Right renal cortex interstitium (tissue), 3 donors: ENCODE measurements at regions not wholly inside any gene's neighbourhood (a gene's known extent, or its start where the extent isn't known, plus 50 kb on each side); places are given as distances from the start of the nearest gene placed in this dataset.

Experiments
- DNase-seq, 3 donors: peaks; one replicate each; pipeline ENCODE4 v3.0.0-alpha.2; 2013; ENCODE audit warnings: low read depth in 3 of 3, low spot score in 2 of 3

- DNase-seq, result no peak
Observed at GRCh38 chr6:77181749-77182148, 281.5 kb downstream of the HTR1B start.

GRCh38 chr6:77180326-77180725 is 283.0 kb downstream of the HTR1B start:
- no peak for DNase-seq

DNA sequence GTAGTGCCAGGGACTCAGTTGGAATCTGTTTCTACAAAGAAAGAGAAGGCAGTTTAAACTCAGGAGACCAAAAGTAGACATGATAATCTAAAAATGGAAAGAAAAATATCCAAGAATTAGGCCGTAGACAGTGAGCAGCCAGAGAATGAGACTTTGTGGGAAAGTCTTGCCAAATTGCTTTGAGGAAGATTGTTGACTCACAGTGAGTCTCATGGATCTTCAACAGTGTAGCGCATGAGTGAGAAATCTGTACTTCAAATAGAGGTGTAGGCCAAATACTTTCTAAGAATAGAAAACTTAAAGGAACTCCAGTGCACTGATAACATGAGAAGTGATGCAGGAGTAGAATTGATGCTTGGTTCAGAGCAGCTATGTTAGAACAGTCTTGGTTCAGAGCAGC is 284.5 kb downstream of the HTR1B start:
- DNase-seq, result no peak

- no peak for DNase-seq
Observed at GRCh38 chr6:77177470-77177869, 285.8 kb downstream of the HTR1B start.

GRCh38 chr6:77173472-77174074 is 289.7 kb downstream of the HTR1B start:
- DNase-seq, result no peak

- DNase-seq, result no peak
Observed at GRCh38 chr6:77172578-77172977, 290.7 kb downstream of the HTR1B start.

GRCh38 chr6:77159730-77160129 is 303.6 kb downstream of the HTR1B start:
- no peak for DNase-seq

GRCh38 chr6:77151241-77151640 is 312.1 kb downstream of the HTR1B start:
- DNase-seq, result no peak

- DNase-seq, result no peak
Observed at GRCh38 chr6:77150736-77151135, 312.6 kb downstream of the HTR1B start.

DNA sequence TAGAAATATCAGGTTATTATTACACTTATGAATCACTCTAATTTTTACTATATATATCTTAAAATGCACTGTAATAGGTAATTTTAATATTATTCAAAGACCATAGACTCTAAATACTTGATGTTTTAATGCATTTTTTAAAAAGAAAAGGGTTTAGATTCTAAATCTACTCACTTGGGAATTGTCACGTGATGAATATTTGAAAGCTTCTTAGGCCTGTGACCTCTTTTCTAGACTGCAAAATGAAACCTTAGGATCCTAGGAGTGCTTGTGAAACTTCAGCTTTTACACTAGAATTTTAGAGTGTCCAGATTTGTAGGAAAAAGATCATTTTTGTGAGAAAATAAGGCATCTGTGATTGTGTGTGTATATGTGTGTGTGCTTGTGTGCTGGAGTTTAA is 318.0 kb downstream of the HTR1B start:
- DNase-seq, result no peak

DNA sequence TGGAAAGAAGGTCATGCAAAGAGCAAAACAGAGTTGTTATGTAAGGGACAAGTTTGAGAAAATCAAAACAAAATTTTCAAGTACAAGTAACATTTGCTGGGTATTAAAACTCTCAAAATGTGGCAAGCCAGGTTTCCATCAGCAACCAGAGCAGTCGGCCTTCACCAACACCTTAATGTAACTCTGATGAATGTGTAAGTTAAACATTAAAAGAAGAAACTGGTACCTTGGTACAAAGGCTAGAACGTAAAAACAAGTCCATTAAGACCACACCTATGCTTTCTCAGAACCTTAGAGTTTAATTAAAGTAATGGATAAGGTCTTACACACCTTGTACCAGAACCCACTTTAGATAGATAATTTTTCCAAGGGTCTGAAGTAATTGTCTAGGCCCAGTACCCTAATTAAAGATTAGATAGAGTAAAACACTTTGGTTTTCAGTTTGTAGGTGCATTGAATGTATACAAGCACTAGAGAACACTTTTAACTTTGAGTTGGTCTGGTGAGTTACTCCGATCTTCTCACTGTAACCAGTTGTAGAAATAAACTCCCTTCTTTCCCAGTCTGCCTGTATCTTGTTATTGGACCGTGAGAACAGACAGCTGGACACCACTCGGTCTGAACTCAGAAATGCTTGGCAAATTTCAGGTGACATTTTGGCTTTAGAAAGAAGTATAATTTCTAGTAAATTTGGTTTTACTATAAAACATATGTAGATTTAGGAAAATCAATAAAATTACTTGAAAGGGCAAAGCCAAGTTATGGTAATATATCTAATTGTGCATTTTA is 319.4 kb downstream of the HTR1B start:
- no peak for DNase-seq

DNA sequence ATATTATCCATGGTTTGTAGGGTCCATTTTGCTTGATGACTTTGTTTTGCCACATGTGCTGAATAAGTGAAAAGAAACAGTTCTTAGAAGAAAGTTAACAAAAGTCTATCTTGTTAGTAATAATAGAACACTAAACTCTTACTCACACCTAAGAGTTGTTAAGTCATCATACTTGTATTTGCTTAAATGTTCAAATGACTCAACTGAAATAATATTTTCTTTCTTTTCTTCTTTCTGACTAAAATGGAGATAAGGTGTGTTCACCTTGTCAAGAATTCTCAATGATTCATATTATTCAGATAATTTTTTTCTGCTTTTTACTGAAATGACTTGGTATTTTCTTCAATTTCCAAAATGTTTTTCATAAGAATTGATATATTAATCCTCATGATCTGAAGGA is 327.2 kb downstream of the HTR1B start:
- DNase-seq, result no peak

GRCh38 chr6:77133031-77133430 is 330.3 kb downstream of the HTR1B start:
- no peak for DNase-seq

DNA sequence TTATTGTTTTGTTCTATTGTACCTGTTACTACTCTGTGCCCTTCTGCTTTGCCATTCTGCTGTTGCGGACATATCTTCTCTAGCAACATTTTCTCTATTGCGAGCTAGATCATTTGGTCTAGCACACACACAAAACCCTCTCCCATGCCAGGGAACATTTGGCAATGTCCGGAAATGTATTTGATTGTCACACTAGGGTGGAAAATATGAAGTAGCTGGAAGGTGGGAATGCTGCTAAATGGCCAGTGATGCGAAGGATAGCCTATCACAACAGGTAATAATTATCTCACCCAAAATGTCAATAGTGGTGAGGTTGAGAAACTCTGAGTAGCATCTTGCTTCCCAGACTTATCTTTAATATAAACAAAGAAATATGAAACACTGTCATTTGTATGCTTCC is 331.9 kb downstream of the HTR1B start:
- DNase-seq, result no peak

GRCh38 chr6:77124604-77125003 is 338.7 kb downstream of the HTR1B start:
- DNase-seq, result no peak

DNA sequence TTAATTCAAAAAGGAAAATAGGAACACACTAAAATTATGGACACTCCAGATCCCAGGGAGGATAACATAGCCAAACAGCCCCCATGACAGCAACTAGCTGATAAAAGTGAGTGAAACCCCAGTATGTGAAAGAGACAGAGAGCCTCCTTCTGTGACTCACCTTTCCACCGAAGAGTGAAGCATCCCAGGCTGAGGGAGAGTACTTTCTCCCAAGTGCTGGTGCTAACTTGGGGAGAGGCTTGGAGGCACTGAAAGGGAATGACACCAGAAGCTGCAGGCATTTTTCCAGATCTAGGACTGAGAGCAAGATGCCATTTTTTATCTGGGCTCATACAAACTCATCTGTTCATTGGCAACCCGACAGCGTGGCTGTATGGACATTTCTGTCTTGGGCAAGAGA is 339.8 kb downstream of the HTR1B start:
- DNase-seq, result no peak

GRCh38 chr6:77106992-77107391 is 356.3 kb downstream of the HTR1B start:
- no peak for DNase-seq

- DNase-seq, result no peak
Observed at GRCh38 chr6:77105091-77105490, 358.2 kb downstream of the HTR1B start.

DNA sequence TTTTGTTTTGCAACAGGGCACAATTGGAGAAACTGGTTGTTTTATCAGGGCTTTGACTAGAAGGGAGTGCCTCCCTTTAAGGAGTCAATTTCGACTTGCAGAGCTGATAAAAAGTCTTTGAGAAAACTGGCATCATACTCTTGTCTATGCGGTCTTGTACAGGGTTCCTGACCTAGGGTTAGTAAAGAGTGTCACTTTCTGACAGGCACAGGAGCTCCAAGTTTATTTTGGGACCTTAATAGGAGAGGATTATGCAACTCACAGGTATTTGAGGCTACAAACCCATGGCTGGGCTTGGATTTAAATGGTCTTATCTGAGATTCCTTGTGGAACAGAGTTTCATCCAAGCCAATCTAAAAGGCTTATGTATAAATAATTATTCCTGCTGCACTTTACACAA is 365.4 kb downstream of the HTR1B start:
- no peak for DNase-seq

DNA sequence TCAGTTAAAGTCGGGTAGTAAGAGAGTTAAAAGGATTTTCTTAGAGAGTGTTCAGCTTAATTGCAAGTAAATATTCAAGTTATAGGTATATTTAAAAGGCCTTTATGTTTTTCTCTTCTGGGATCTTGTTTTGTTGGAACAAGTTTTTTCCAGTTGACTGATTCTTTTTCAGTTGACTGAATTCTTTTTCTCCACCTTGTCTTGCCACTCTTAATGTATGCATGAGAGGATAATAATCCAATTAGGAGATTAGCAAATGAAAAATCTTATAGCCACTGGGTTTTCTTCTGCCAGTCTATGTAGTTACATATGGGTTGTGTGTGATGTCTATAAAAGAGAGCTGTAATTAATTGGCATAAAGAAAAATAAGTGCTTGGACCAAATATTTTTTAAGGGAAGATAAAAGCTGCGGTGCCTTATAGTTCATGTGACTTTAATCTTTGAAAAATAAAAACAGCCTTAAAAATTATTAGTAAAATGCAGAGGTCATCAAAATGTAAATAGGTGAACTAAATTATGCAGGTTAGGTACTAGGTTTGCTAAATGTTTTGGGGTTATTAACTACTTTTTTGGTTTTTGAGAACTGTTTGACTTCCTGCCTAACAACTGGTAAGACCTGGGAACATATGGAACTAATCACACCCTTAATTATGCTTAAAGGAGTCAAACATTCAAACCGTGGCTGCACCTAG is 367.2 kb downstream of the HTR1B start:
- no peak for DNase-seq

- no peak for DNase-seq
Observed at GRCh38 chr6:77094821-77095220, 368.5 kb downstream of the HTR1B start.

- no peak for DNase-seq
Observed at GRCh38 chr6:77092971-77093370, 370.3 kb downstream of the HTR1B start.
